IMR-90 (cell line): ENCODE measurements at regions not wholly inside any gene's neighbourhood (a gene's known extent, or its start where the extent isn't known, plus 50 kb on each side); places are given as distances from the start of the nearest gene placed in this dataset.

ENCODE experiments used
- ATAC-seq: fragments of 200-7000 bp; cut with Tn5 transposase; 2 replicates; pipeline ENCODE4 v1.9.1; 2020; ENCODE audit warnings: low read depth, mild to moderate bottlenecking, moderate library complexity
- BruUV-seq: library from RNA; stranded (reverse); fragments of 400-500 nt; replicated peaks from 2 replicates; lab custom pipeline; 2021; lab: Mats Ljungman, UMichigan
- CTCF ChIA-PET: fragments of 300-600 bp; formaldehyde crosslinking; extraction: SDS; loops from one replicate; lab custom pipeline; 2021; ENCODE audit warnings: antibody characterized with exemption; lab: Yijun Ruan, JAX
- POLR2A ChIA-PET: fragments of 300-600 bp; sonication (Branson Sonifier 250); formaldehyde crosslinking; loops from one replicate; lab custom pipeline; 2022; ENCODE audit warnings: antibody characterized with exemption; ENCODE audit not compliant: unreplicated experiment; lab: Charles Lee
- DNase-seq: peaks from one replicate; pipeline ENCODE4 v3.0.0; 2013
- H2AFZ ChIP-seq: replicated peaks from 2 replicates; pipeline ENCODE3; 2013; ENCODE audit warnings: low read length, mild to moderate bottlenecking; ENCODE audit not compliant: poor library complexity
- H2AK5ac ChIP-seq: 2 replicates; pipeline ENCODE4 v1.6.1; 2013; ENCODE audit warnings: low read depth, low read length, inconsistent platforms
- H2AK9ac ChIP-seq: replicated peaks from 2 replicates; pipeline ENCODE3; 2013; ENCODE audit warnings: mild to moderate bottlenecking, low read depth, low read length, moderate library complexity; ENCODE audit not compliant: poor library complexity
- H2BK120ac ChIP-seq: 2 replicates; pipeline ENCODE4 v1.6.1; 2013; ENCODE audit warnings: low read depth, low read length, inconsistent platforms
- H2BK15ac ChIP-seq: 3 replicates; pipeline ENCODE4 v1.6.1; 2013; ENCODE audit warnings: low read depth, low read length, inconsistent platforms
- H2BK20ac ChIP-seq: 2 replicates; pipeline ENCODE4 v1.6.1; 2013; ENCODE audit warnings: low read depth, mild to moderate bottlenecking, inconsistent platforms, low read length, moderate library complexity
- H2BK5ac ChIP-seq: 2 replicates; pipeline ENCODE4 v1.6.1; 2013; ENCODE audit warnings: mild to moderate bottlenecking, low read depth, low read length, inconsistent platforms; ENCODE audit not compliant: poor library complexity, severe bottlenecking
- H3K14ac ChIP-seq: replicated peaks from 2 replicates; pipeline ENCODE4 v1.6.1; 2013; ENCODE audit warnings: low read depth, low read length, inconsistent platforms
- H3K18ac ChIP-seq: 2 replicates; pipeline ENCODE4 v1.6.1; 2013; ENCODE audit warnings: low read depth, low read length, control low read depth
- H3K23ac ChIP-seq: 2 replicates; pipeline ENCODE4 v1.6.1; 2013; ENCODE audit warnings: low read depth, low read length, inconsistent platforms
- H3K27ac ChIP-seq: 2 replicates; pipeline ENCODE4 v1.5.1; 2013; ENCODE audit warnings: mild to moderate bottlenecking, control low read depth, low read length; ENCODE audit not compliant: insufficient read depth
- H3K27me3 ChIP-seq: 2 replicates; pipeline ENCODE4 v1.6.1; 2013; ENCODE audit warnings: low read length; ENCODE audit not compliant: control insufficient read depth, insufficient read depth
- H3K36me3 ChIP-seq: 2 replicates; pipeline ENCODE4 v1.6.1; 2013; ENCODE audit warnings: low read length, mixed read lengths; ENCODE audit not compliant: control insufficient read depth, insufficient read depth
- H3K4ac ChIP-seq: 2 replicates; pipeline ENCODE4 v1.6.1; 2013; ENCODE audit warnings: low read depth, low read length, inconsistent platforms
- H3K4me1 ChIP-seq: 2 replicates; pipeline ENCODE4 v1.6.1; 2013; ENCODE audit warnings: low read length, mixed read lengths; ENCODE audit not compliant: control insufficient read depth, insufficient read depth
- H3K4me2 ChIP-seq: 2 replicates; pipeline ENCODE4 v1.6.1; 2013; ENCODE audit warnings: low read depth, mild to moderate bottlenecking, control low read depth, low read length, moderate library complexity
- H3K4me3 ChIP-seq: 2 replicates; pipeline ENCODE4 v1.5.1; 2013; ENCODE audit warnings: low read depth, mild to moderate bottlenecking, control low read depth, low read length, moderate library complexity; ENCODE audit not compliant: insufficient read depth
- H3K56ac ChIP-seq: 2 replicates; pipeline ENCODE4 v1.6.1; 2013; ENCODE audit warnings: low read length, inconsistent platforms; ENCODE audit not compliant: insufficient read depth; ENCODE audit errors: extremely low read depth
- H3K79me1 ChIP-seq, 2 experiments: 2 replicates each; pipeline ENCODE4 v1.6.1; 2013; ENCODE audit warnings: low read length in 2 of 2, inconsistent platforms in 1 of 2, low read depth in 1 of 2
- H3K9ac ChIP-seq: 2 replicates; pipeline ENCODE4 v1.6.1; 2013; ENCODE audit warnings: low read depth, low read length, control low read depth
- H3K9me1 ChIP-seq: 2 replicates; pipeline ENCODE4 v1.6.1; 2013; ENCODE audit warnings: low read length, inconsistent platforms; ENCODE audit not compliant: insufficient read depth
- H3K9me3 ChIP-seq: 2 replicates; pipeline ENCODE4 v1.6.1; 2013; ENCODE audit warnings: low read length; ENCODE audit not compliant: control insufficient read depth, insufficient read depth
- H4K20me1 ChIP-seq: 2 replicates; pipeline ENCODE4 v1.6.1; 2013; ENCODE audit warnings: low read length, inconsistent platforms; ENCODE audit not compliant: insufficient read depth
- H4K5ac ChIP-seq: 2 replicates; pipeline ENCODE4 v1.6.1; 2013; ENCODE audit warnings: mild to moderate bottlenecking, low read depth, low read length, control low read depth
- H4K8ac ChIP-seq, 2 experiments: 2 replicates each; pipeline ENCODE4 v1.6.1; 2013; ENCODE audit warnings: low read depth in 2 of 2, low read length in 2 of 2, control low read depth in 1 of 2, inconsistent platforms in 1 of 2
- H4K91ac ChIP-seq: 2 replicates; pipeline ENCODE4 v1.6.1; 2013; ENCODE audit warnings: low read depth, low read length, inconsistent platforms; ENCODE audit not compliant: insufficient read depth
- BHLHE40 ChIP-seq: fragments of 150-350 bp; IDR thresholded peaks from 2 replicates; pipeline ENCODE4 v1.6.1; 2016; ENCODE audit warnings: mild to moderate bottlenecking, low read depth, low read length
- CEBPB ChIP-seq: IDR thresholded peaks from 2 replicates; pipeline ENCODE4 v1.6.1; 2012; ENCODE audit warnings: low read depth, low read length, improper control_type of control experiment
- CHD1 ChIP-seq: IDR thresholded peaks from 2 replicates; pipeline ENCODE4 v1.6.1; 2012; ENCODE audit warnings: low read depth, low read length, improper control_type of control experiment
- FOS ChIP-seq: fragments of 150-350 bp; IDR thresholded peaks from 2 replicates; pipeline ENCODE4 v1.6.1; 2016; ENCODE audit warnings: low read depth, low read length
- MAFK ChIP-seq: IDR thresholded peaks from 2 replicates; pipeline ENCODE4 v1.6.1; 2012; ENCODE audit warnings: low read depth, low read length, improper control_type of control experiment
- MAZ ChIP-seq: IDR thresholded peaks from 2 replicates; pipeline ENCODE4 v1.6.1; 2012; ENCODE audit warnings: low read depth, mild to moderate bottlenecking, low read length, improper control_type of control experiment, moderate library complexity, borderline replicate concordance
- MXI1 ChIP-seq: IDR thresholded peaks from 2 replicates; pipeline ENCODE4 v1.6.1; 2012; ENCODE audit warnings: low read depth, mild to moderate bottlenecking, low read length, moderate library complexity, borderline replicate concordance
- NFE2L2 ChIP-seq: fragments of 150-350 bp; IDR thresholded peaks from 2 replicates; pipeline ENCODE4 v1.6.1; 2016; ENCODE audit warnings: low read depth, mild to moderate bottlenecking, low read length
- POLR2A ChIP-seq: IDR thresholded peaks from 2 replicates; pipeline ENCODE4 v1.6.1; 2012; ENCODE audit warnings: mild to moderate bottlenecking, low read depth, low read length
- RAD21 ChIP-seq: IDR thresholded peaks from 2 replicates; pipeline ENCODE4 v1.6.1; 2012; ENCODE audit warnings: low read length, improper control_type of control experiment
- RCOR1 ChIP-seq: IDR thresholded peaks from 2 replicates; pipeline ENCODE4 v1.6.1; 2012; ENCODE audit warnings: mild to moderate bottlenecking, low read length, improper control_type of control experiment; ENCODE audit not compliant: insufficient replicate concordance
- RFX5 ChIP-seq: IDR thresholded peaks from 2 replicates; pipeline ENCODE4 v1.8.0; 2012; ENCODE audit warnings: low read depth, mild to moderate bottlenecking, low read length, moderate library complexity
- SMC3 ChIP-seq: fragments of 150-350 bp; IDR thresholded peaks from 2 replicates; pipeline ENCODE4 v1.6.1; 2016; ENCODE audit warnings: low read depth, mild to moderate bottlenecking, antibody characterized with exemption, low read length, moderate library complexity
- WGBS, 2 experiments: methylation state at CpG; one replicate each; pipeline versions ENCODE4 v1.1.5 to v1.1.7; 2013; ENCODE audit warnings: missing lambda C conversion rate in 2 of 2; ENCODE audit not compliant: insufficient read length in 1 of 2; ENCODE audit errors: extremely low coverage in 2 of 2; 5-methylcytosine and 5-hydroxymethylcytosine counted together
- dilution Hi-C: fragments of 300-500 bp; cut with HindIII; formaldehyde crosslinking; loops from one replicate; pipeline ENCODE4 v1.14.3; 2018; ENCODE audit warnings: low sequenced_read_pairs; ENCODE audit not compliant: unreplicated experiment
- in situ Hi-C: fragments of 300-500 bp; cut with MboI; formaldehyde crosslinking; loops from 3 replicates; pipeline ENCODE4 v1.14.3; 2019; ENCODE audit warnings: low sequenced_read_pairs, inconsistent platforms, mixed read lengths
- intact Hi-C: fragments of 100-400 bp; cut with micrococcal nuclease; formaldehyde crosslinking; loops from 2 replicates; pipeline ENCODE4 v1.10.0; 2022
- TF ChIP-seq, protein P1 (sequence below): fragments of 150-350 bp; IDR thresholded peaks from 2 replicates; pipeline ENCODE4 v1.6.1; 2016; ENCODE audit warnings: low read depth, mild to moderate bottlenecking, low read length, moderate library complexity, borderline replicate concordance
- TF ChIP-seq, protein P2 (sequence below): fragments of 150-350 bp; IDR thresholded peaks from 2 replicates; pipeline ENCODE4 v1.6.1; 2017; ENCODE audit warnings: mild to moderate bottlenecking, antibody characterized with exemption, low read length, low read depth
- TF ChIP-seq, protein P3 (sequence below): conservative IDR thresholded peaks from 2 replicates; pipeline ENCODE4 v1.5.1; 2012; ENCODE audit warnings: mild to moderate bottlenecking, low read depth, low read length, improper control_type of control experiment

DNA sequence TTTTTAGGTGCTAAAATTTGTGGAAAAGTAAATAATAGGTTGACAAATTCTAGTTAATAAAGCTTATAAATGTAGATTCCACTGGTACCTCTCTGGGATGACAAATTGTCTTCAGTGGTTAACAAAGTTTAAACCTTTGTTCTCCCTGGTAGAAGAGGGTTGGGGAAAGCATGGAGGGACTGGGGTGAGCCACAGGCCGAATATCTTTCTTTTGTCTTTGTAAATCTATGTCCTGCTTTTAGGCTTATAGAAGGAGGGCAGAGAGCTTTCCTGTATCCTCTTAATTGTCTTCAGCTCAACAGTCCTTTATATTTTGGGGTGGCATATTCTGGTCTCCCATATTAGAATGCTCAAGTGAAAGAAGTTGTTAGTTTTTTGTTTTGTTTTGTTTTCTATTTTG, 142.2 kb upstream of the CNOT2 start:
- Histone ChIP-seq H4K91ac (no peak overlapping the region), H3K4ac (no peak overlapping the region), H3K9me1 (no peaks in the 10 kb centered on the region), H3K23ac (no peak overlapping the region), H2AK9ac (no peak overlapping the region), H2BK120ac (no peak overlapping the region), H3K4me3 (no peak overlapping the region), H3K27me3 (no peaks in the 10 kb centered on the region), H2AK5ac (no peak overlapping the region), H3K79me1 (no peaks in the 10 kb centered on the region), H3K14ac (no peak overlapping the region), H3K56ac (no peak overlapping the region), H3K9ac (no peak overlapping the region), H3K9me3 (no peaks in the 10 kb centered on the region), H3K36me3 (no peaks in the 10 kb centered on the region), H4K20me1 (no peaks in the 10 kb centered on the region), H3K4me2 (no peak overlapping the region), H3K4me1 (no peaks in the 10 kb centered on the region), H4K5ac (no peak overlapping the region), H3K27ac (no peak overlapping the region), H2AFZ (no peak overlapping the region), H4K8ac (no peak overlapping the region), H2BK5ac (no peak overlapping the region), H2BK20ac (no peak overlapping the region), H2BK15ac (no peak overlapping the region), H3K18ac (no peak overlapping the region)
- in situ Hi-C loops: no loop called here
- dilution Hi-C loops: no loop called here
- TF ChIP-seq, protein P1, sequence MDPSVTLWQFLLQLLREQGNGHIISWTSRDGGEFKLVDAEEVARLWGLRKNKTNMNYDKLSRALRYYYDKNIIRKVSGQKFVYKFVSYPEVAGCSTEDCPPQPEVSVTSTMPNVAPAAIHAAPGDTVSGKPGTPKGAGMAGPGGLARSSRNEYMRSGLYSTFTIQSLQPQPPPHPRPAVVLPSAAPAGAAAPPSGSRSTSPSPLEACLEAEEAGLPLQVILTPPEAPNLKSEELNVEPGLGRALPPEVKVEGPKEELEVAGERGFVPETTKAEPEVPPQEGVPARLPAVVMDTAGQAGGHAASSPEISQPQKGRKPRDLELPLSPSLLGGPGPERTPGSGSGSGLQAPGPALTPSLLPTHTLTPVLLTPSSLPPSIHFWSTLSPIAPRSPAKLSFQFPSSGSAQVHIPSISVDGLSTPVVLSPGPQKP: no peak
- TF ChIP-seq BHLHE40 (no peak), SMC3 (no peak), RCOR1 (no peak), CEBPB (no peak), RFX5 (no peak), POLR2A (no peak), RAD21 (no peak), NFE2L2 (no peak), FOS (no peak), MXI1 (no peak), CHD1 (no peak), MAZ (no peak), MAFK (no peak)
- TF ChIP-seq, protein P2, sequence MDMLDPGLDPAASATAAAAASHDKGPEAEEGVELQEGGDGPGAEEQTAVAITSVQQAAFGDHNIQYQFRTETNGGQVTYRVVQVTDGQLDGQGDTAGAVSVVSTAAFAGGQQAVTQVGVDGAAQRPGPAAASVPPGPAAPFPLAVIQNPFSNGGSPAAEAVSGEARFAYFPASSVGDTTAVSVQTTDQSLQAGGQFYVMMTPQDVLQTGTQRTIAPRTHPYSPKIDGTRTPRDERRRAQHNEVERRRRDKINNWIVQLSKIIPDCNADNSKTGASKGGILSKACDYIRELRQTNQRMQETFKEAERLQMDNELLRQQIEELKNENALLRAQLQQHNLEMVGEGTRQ: no peak
- TF ChIP-seq, protein P3, sequence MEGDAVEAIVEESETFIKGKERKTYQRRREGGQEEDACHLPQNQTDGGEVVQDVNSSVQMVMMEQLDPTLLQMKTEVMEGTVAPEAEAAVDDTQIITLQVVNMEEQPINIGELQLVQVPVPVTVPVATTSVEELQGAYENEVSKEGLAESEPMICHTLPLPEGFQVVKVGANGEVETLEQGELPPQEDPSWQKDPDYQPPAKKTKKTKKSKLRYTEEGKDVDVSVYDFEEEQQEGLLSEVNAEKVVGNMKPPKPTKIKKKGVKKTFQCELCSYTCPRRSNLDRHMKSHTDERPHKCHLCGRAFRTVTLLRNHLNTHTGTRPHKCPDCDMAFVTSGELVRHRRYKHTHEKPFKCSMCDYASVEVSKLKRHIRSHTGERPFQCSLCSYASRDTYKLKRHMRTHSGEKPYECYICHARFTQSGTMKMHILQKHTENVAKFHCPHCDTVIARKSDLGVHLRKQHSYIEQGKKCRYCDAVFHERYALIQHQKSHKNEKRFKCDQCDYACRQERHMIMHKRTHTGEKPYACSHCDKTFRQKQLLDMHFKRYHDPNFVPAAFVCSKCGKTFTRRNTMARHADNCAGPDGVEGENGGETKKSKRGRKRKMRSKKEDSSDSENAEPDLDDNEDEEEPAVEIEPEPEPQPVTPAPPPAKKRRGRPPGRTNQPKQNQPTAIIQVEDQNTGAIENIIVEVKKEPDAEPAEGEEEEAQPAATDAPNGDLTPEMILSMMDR: no peak
- ATAC-seq: no peak
- WGBS, 2 experiments: no CpG with 5 or more reads among the region's 1 CpG
- no TSS peak for BruUV-seq
- intact Hi-C loops: no loop called here
- ChIA-PET POLR2A (no interaction called here), CTCF (no interaction called here)
- DNase-seq: no peak
